Amygdala (tissue), 56 donors: ENCODE measurements at regions not wholly inside any gene's neighbourhood (a gene's known extent, or its start where the extent isn't known, plus 50 kb on each side); places are given as distances from the start of the nearest gene placed in this dataset.
A peak's percentile ranks its signal among the peaks of the same experiment; 100 is the strongest.

Experiments used
- DNase-seq, 56 donors: peaks; one replicate each; lab custom pipeline; 2025; lab: John Stamatoyannopoulos, UW

DNA sequence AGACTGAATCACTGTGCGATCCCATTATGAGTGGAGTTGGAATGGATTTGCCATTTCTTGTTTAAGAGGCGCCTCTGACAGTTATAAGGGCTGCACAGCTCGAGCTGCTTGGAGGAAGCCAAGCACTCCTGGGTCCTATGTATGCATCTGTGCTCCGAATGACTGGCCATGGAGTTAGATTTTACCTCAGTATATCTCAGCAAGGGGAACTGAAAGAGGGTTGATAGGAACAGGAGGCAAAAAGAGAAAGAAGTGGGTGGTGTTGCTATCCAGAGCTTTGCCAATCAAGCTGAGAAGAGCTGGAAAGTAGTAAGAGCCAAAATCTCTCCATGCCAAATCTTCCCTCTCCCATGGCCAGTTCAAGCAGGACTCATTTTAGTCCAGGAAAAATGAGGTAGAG lies 632.0 kb upstream of the KIRREL3 start:
- no peak for DNase-seq

DNA sequence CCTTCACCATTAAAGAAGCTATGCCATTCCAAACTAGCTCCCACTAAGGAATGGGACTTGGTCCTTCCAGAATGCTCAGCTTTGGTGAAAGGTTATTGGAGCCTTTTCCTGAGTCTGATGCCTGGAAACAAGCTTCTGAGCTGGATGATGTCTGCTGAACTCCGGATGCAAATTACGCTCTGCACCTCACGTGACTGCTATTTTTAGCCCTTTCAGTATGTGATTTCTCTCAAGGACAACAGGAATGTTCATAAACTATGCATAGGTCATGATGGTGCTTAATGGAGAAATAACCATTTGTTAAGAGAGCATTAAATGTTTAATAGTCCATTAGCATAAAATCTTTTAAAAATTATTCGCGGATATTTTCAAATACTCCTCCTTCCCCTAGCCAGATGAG lies 631.4 kb upstream of the KIRREL3 start:
- DNase-seq: no peak

DNA sequence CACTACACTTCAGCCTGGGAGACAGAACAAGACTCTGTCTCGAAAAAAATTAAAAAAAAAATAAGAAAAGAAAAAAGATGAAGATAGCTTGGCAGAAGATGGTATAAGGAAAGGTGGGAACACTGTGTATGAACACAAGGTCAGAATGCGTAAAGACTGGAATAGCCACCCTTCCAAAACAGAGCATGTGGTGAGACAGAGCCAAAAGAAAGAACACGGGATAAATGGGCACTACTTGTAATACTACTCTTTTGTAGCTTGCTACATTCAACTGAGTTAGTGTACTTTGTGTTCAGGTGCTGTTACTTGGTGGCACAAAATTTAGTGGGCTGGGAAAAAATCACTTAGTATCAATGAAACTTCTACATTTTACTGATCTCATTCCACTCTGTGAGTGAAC lies 628.6 kb upstream of the KIRREL3 start:
- DNase-seq: no peak

DNA sequence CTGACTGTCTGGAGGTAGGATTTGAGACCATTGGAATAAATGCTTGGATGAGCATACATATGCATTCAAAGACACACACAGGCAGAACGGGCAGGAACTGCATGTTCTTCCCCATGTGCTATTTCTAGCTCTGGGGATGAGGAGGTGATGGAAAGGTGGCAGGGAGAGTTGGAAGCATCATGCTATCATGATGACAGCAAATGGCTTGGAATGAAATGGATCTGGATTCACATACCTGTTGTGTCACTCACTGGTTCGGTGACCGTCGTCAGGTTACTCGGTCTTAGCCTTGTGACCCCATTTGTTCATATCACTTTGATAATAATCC lies 627.9 kb upstream of the KIRREL3 start:
- DNase-seq: no peak

DNA sequence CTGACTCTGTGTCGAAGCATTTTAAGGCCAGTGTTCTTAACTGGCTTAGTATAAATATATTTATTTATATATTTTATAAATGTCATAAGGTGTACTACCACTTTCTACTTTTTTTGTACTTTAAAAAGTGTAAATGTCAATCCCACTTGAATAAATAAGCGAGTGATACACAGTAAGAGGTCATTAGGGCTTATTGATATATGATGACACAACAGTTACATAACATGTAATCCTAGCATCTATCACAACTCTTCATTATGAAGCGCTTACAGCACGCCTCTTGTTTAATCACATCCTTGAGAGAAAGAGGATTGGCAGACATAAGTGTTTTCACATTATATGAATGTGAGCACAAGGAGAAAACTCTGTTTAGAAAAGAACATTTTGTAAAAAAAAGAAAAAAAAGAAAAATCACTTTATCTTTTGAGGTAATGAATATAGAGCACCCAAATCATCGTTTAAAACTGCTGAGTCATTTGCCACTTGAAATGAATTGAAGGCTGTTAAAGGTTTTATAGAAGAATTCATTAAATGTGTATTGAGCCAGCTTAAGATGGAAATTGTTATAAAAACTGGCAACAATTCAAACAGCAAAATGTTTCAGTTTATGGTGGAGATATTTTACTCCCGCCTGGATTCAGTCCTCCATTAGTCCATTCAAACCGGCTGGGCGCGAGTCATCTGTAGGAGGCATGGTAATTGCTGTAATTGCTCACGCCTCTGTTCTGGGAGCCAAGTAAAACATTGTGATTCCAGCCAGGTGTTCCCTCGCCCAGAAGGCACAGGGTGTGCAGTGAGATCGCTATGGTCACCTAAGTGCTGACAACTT lies 627.3 kb upstream of the KIRREL3 start:
- DNase-seq: peak in 2 of 56 donors; percentile 6 to 18

DNA sequence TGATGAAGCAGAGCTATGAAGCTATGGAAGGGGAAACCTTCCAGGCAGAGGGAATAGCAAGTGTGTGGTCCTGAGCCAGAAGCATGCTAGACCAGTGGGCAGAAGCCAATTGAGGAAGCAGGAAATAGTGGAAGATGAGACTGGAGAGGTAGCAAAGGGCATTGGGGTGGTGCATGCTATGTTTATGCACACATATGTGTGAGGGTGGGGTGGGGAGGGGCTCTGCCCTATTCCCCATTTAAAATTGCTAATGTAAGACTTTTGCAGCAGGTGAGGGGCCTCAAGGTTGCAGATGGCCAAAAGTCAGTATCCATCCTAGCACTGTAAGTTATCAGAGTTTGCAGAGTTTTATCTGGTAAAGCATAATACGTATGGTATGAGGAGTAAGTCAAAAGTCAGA lies 626.6 kb upstream of the KIRREL3 start:
- no peak for DNase-seq

DNA sequence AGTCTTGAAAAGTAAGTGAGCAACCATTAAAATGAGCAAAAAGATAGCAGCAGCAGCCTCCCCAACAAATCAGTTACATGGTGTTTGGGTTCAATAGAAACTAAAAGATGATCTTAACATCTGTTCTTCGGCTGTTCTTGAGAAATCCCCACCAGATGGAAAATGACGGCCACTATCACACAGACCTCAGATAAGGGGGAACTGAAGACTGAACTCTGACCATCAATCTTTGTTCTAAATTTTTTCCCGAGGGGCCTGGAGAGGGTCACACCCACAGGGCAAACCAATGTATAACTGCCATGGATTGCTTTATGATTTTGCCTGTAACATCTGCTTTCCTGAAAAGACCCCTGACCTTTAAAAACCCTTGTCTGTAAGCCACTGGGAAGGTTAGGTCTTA lies 624.8 kb upstream of the KIRREL3 start:
- DNase-seq: no peak

DNA sequence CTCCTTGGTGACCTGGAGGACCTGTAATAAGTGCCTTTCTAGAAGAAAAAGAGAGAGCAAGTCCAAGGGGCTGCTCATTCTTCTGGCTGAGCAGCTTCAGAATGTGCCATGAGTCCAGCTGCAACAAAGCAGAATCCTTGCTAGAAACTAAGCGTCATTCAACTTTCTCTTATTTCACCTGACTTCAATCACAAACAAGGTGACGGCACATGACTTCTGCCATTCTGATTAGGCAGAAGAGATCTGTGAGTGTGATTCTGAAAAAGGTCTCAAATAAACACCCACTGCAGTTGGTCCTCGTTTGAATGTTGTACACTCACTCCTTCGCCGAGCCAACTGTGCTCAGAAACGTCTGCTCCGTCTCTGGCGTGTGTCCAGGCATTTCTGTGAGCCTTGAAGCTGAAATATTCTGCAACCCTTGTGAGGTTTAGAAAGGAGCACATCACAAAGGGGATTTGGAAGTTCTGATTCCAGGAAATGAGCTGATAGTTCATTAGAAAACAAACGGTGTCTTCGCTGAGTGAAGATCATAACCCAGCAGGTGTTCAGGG lies 623.8 kb upstream of the KIRREL3 start:
- peak in 17 of 56 donors; percentile 5 to 57 (median 18) for DNase-seq

DNA sequence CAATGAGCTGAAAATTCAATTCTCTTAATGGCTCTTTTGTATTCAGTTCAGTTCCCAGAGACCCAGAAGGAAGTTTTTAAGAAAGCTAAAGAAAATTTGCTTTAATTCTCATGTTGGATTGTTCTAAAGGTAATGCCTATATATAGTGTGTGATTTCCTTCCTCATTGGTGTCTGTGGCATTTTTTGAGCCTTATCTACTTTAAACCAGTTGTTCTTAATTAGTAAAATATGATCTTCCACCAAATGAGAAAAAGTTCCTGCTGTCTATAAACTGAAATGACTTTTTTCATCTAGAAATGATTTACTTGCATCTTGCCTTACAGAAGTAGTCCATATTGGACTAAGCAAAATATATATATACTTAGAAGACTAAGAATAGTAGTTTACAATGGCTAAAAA lies 622.1 kb upstream of the KIRREL3 start:
- DNase-seq: no peak

DNA sequence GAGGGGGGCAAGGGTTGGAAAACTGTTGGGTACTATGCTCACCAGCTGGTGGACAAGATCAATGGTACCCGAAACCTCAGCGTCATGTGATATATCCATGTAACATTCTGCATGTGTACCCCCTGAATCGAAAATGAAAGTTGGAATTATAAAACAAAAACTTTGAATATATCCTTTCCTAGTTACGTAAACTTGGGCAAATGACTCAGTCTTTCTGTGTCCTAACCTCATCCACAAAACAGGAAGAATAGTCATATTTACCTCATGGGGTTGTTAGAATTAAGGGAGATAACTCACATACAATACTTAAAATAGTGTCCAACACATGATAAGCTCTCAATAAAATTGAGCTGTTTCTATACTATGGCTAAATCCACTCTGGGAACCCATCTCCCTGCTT lies 620.1 kb upstream of the KIRREL3 start:
- DNase-seq: no peak

DNA sequence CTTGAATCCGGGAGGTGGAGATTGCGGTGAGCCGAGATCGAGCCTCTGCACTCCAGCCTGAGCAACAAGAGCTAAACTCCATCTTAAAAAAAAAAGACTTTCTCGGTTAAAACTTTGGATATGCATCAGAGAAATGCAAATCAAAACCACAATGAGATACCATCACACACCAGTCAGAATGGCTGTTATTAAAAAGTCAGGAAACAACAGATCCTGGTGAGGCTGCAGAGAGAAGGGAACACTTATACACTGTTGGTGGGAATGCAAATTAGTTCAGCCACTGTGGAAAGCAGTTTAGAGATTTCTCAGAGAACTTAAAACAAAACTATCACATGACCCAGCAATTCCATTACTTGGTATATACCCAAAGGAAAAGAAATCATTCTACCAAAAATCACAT lies 619.4 kb upstream of the KIRREL3 start:
- DNase-seq: no peak

DNA sequence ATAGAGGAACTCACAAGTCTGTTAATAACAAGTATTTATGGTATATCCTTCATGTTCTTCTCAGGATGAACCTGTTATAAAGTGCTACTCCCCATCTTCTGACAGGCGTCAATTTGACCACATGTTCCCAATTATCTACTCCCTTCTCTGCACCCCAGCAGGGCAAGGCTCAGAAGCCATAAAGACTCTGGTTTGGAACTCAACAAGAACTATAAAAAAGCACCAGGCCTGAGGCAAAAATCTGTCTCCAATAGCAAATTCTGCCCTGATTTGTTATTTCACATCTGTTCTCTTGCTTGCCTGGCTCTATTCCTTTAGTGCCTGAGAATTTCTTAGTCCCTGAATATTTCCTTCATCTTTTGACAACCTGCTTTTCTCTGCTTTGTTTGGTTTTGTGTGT lies 618.2 kb upstream of the KIRREL3 start:
- DNase-seq: no peak

DNA sequence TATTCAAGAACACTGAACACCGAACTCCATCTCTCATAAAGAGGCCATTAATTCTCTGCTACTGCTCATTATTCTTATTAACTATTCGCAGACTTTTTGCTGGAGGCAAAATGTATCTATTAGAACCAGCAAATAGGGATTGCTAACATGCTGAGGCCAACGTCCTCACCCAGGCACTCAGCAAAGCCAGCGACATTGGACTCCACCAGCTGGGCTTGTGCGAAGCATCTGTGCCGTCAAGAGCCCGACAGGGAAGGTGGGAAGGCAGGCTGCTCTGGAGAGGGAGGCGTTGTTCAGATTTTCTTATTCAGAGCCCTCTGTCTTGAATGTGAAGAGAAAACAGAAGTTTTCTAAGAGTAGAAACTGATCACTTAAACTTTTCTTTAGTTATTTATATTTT lies 615.6 kb upstream of the KIRREL3 start:
- peak in 1 of 56 donors; percentile 11 for DNase-seq

DNA sequence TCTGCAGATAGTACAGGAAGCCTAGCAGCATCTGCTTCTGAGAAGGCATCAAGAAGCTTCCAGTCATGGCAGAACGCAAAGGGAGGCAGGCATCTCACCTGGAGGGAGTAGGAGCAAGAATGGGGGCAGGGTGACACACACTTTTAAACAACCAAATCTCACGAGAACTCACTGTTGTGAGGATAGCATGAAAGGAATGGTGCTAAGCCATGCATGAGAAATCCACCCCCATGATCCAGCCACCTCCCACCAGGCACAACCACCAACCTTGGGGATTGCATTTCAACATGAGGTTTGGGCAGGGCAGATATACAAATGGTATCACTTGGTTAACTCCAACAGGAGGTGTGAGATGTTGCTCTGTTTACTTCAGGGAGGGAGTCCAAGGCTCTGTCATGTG lies 612.0 kb upstream of the KIRREL3 start:
- no peak for DNase-seq

DNA sequence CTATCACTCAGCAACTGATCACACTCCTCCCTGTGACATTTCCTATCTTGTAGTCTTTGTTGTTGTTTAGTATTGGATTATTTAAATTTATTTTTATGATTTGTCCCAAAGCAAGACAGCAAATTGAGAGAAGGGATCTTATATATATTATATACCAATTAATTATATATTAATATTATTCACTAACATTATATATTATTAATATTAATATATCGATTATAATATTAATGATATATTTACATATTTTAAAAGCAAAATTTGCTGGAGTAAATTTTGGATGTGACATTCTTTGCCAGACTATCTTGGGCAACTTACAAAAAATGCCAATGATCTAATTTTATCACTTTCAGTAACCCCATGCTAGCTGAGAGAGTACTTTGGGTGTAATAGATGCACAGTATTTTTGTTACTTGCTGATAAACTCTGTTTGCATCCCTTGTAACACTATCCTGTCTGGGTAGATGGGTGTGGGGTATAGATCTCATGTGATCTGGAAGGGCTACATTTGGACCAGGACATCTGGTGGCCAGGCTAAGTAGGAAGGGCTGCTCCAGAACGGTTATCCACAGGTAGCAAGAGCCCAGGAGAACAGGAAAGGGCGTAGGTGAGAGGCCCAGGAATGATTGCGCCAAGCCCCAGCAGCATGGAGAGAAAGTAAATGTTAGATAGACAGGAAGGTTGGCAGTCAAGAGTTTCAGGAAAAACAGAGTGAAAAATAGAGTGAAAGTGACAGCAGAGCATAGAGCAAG lies 608.6 kb upstream of the KIRREL3 start:
- DNase-seq: no peak

DNA sequence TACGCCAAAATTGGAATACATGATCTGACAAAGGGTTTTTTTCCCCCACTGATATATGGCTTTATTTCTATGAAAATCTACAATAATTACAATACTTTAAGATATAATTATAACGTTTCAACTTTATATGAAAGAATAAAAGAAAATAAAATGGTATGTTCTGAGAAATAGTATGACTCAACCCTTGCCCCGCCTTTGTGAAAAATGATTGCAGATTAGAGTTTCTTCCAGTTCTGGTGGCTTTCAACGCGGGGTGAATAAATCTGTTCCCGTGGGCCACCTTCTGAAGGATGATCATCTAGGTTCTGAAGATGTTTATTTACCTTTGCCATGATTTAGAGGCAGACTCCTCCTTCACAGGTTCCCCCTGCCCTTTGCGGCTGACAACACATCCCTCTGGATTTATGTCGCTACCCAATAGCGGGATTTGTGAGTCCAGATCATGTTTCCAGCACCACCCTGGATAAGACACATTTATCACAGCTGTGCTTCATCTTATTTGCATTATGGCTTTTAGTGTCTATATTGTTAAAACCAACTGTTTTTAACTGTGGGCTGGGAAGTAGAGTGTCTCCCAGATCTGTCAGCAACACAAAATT lies 607.0 kb upstream of the KIRREL3 start:
- no peak for DNase-seq

DNA sequence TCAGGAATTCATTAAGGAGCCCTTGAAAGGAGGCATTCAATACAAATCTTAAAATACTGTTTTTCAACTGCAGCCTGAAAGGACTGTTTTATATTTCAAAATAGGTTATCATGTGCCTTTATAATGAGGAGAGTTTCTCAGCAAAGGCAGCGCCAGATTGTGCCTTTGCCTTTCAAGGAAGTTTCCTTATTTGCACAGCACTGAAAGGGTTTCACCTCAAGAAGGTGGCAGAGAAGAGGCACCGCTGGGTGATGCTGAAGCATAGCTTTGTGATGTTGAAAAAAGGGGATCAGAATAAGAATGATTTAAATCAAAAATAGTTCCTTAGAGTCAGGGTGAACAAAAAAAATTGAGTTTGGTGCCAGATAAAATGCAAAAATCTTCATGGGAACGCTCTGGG lies 601.0 kb upstream of the KIRREL3 start:
- peak in 1 of 56 donors; percentile 3 for DNase-seq

DNA sequence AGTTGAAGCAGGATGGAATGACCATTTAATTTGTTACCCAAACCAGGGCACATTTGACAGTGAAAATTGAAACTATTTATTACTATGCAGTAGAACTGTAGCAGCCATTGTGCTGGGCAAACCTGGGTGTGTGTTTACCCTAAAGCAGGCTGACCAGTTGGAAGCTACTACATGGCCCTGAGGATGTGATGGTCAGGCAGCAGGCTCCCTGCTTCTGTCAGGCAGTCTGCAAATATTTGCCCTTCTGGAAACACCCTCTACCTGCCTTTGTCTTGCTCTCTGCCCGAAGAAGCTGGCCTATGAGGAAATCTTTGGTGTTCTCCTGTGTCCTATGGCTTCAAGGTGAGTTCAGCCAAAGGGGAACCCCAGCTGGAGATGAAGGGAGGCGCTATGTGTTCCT lies 600.1 kb upstream of the KIRREL3 start:
- no peak for DNase-seq

DNA sequence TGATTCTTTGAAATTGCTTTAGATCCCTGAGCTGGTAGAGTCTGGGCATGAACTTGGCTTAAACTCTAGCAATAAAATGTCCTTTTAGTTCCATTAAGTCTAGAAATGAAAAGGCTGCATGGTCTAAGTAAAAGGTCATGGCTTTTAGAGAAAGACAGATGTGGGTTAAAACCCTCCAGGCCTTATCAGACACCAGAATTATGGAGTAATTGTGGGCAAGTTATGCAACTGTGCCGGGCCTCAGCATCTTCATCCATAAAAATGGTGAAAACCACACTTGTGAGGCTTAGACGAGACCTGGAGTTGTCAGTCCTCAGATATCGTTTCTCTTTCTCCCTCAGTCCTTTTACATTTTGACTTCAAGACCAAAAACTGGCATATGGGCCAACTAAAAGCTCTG lies 597.9 kb upstream of the KIRREL3 start:
- DNase-seq: no peak

DNA sequence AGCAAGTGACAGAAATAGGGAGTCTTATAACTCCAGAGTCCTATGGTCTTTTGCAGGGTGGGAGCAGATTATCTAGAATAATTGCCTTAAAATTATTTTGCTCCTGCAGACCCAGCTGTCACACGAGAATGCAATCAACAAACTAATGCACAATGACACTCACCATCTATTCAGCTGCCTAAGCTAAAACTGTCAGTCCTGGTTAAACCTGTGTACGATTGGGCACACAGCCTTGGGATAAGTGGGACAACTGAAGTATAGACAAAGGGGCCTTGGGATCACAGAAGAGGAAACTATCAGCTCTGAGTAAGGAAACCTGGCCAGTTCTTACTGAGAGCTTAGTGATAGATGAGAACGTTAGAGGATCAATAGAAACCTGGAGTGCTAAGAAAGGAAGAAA lies 595.9 kb upstream of the KIRREL3 start:
- no peak for DNase-seq

DNA sequence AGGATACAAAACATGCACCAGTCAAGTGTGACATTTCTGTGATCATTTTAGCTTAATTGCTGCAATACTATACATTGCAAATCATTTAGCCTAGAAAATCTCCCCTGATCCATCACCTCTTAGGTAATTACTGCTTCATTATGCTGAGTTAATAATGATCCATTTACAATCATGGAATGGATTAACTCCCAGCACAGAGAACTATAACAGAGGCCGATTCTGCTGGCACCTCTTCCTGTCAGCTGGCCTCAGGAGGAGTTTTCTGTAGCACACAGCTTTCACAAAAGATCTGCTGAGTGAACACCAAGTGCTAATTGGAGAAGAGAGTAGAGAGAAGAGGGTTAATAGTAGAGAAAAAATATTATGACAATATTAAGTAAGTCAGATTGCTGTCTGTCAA lies 591.8 kb upstream of the KIRREL3 start:
- DNase-seq: no peak

DNA sequence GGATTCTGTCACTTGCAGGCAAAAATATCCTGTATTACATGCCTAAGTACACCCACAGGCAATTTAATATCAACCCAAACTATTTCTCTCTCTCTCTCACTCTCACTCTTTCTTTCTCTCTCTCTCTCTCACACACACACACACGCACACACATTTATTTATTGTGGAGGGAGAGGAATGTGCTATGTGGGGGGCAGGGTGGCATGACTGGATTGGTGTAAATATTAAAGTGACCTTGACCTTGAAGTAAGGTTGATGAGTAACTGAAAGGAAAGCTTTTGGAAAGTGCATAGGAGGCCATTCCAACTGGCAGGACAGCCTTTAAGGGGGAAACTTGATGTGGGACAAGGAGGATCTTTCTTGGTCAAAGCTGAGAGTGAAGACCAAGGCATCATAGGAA lies 589.7 kb upstream of the KIRREL3 start:
- no peak for DNase-seq
